ENCODE measurements at regions not wholly inside any gene's neighbourhood (a gene's known extent, or its start where the extent isn't known, plus 50 kb on each side); places are given as distances from the start of the nearest gene placed in this dataset.

- no peak for DNase-seq
Measured at GRCh38 chr1:14039582-14040430, 339.8 kb downstream of the PRDM2 start.

- DNase-seq: no peak
Measured at GRCh38 chr1:14049965-14050364, 350.0 kb downstream of the PRDM2 start.

- DNase-seq: no peak
Measured at GRCh38 chr1:14055442-14056223, 355.6 kb downstream of the PRDM2 start.

- no peak for DNase-seq
Measured at GRCh38 chr1:14057640-14058039, 357.7 kb downstream of the PRDM2 start.

- no peak for DNase-seq
Measured at GRCh38 chr1:14061204-14061603, 361.2 kb downstream of the PRDM2 start.

DNA sequence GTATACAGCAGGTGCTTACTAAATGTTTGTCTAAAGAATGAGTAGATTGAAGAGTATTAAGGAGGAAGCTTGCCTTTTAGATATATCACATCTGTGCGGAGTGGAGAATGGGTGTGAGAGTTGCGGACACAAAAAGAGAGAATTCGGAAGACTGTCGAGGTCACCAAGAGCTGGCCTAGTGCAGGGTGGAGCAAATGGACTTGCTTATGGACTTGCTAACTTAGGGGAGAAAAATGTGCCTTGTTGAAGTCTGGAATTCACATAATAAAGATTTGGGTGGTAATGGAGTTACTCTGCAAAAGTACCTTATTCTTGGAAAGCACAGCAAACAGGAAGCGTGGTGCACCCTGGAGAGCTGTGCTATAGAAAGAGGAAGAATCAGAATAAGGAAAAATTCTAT is 361.7 kb downstream of the PRDM2 start:
- no peak for DNase-seq

DNA sequence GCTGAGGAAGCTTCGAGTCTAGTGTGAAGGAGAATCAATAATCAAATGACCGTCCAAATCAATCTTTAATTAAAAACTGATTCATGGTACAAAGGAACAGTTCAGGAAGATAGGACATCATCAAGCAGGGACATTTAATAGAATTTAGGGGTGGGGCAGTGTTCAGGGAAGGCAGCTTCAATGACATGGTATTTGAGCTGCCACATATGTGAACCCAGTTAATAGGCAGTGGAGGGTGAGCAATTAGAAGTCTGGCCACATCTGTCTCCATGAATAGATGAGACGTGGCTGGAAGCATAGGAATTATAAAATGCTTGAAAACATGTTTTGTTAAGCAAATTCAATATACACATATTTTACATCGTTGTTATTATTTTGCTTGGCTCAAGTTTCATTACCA is 362.7 kb downstream of the PRDM2 start:
- no peak for DNase-seq

DNA sequence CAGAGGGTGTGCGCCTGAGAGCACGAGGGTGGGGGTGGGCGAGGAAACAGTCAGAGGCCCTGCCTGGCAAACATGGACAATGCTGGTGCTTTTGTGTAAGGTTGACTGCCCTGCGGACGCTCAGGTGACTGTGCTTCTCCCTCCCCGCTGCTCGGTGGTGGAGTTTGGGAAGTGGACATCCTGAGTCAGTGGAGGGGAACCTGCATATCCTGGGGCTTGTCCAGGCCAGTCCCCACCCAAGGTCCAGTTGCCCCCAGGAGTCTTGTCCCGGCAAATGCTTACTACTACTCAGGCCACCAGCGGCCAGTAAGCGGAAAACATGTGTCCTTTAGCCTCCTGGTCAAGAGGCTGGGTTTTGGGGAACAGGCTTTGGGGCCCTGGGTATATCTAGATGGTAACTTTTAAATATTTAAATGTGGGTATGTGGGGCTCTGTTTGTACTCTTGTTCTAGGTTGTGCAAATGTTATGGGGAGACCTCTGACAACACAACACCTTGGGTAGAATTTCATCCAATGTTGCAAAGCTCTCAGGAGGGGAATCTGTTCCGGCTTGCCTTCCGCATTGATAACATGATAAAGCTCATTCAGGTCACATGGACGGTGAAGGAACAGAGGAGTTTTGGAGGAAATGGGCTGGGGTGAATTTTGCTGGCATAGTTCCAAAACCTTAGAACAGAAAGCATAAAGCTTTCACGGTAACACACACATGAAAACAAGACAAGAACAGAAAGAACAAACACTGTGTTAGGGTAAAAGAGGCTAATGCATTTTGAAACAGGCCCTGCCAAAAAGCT is 364.9 kb downstream of the PRDM2 start:
- no peak for DNase-seq

GRCh38 chr1:14065486-14065885 is 365.5 kb downstream of the PRDM2 start:
- DNase-seq: no peak

- no peak for DNase-seq
Measured at GRCh38 chr1:14067036-14067435, 367.0 kb downstream of the PRDM2 start.

DNA sequence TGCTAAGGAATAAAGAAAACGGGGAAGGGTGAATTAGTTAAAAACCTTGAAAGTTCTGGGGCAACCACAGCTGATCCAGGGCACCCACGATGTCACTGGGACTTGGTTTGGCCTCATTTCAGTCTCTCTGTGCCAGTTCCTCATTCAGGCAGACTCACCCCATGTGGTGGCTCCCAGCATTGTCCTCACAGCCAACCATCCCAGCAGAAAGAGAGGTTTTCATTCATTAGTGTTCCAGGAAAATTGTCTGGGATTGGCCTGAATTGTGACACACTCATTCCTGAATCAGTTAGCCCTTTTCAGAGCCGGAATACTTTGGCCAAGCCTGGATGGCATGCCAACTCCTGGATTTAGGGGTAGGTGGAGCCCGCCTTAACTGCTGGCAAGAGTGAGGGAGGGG is 367.7 kb downstream of the PRDM2 start:
- DNase-seq: no peak

- no peak for DNase-seq
Measured at GRCh38 chr1:14071581-14071980, 371.6 kb downstream of the PRDM2 start.

- DNase-seq: no peak
Measured at GRCh38 chr1:14080653-14081052, 380.7 kb downstream of the PRDM2 start.

DNA sequence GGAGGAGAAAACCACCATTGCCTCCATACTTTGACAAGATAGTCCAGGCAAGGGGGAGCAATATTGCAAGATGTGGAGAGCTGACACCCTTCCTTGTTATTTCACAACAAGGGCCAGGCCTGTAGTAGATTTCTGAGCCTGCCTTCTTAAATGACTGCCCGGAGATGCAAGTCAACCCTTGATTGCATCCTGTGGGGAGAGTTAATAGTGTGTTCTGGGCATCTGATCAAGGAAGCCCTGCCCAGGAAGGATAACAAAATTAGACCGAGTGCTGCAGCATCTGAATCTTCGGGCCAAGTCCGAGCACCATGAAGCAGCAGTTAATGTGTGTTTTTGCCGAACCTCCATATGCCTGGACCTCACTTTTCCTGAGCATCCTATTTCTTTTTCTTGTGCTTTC is 382.3 kb downstream of the PRDM2 start:
- no peak for DNase-seq

- DNase-seq: no peak
Measured at GRCh38 chr1:14083277-14083676, 383.3 kb downstream of the PRDM2 start.

- DNase-seq: no peak
Measured at GRCh38 chr1:14083706-14084105, 383.7 kb downstream of the PRDM2 start.

DNA sequence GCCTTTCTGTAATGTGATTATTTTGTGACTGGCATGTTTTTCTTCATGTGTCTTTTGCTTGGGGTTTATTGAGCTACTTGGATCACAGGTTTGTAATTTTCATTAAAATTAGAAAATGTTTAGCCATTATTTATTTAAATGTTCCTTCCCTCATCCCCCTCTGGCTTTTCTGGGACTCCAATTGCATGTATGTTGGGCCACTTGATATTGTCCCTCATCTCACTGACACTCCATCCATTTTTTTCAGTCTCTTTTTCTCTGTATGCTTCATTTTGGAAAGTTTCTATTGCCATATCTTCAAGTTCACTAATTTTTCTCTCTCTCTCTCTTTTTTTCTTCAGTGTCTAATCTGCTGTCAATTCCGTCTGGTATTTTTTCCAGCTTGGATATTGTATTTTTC is 390.1 kb downstream of the PRDM2 start:
- no peak for DNase-seq

DNA sequence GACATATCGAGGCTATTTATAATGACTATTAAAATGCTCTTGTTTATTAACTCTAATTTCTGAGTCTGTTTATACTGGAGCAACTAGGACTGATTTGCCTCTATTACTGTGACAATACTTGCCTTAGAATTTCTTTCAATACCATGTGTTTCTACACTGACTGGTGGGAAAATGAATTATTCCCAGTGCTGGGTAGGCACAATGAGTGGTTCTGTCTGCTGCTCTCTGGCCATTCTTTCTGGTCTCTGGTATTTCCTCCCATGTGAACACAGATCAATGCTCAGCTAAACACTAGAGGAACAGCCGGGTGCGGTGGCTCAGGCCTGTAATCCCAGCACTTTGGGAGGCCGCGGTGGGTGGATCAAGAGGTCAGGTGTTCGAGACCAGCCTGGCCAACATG is 390.5 kb downstream of the PRDM2 start:
- DNase-seq: no peak

DNA sequence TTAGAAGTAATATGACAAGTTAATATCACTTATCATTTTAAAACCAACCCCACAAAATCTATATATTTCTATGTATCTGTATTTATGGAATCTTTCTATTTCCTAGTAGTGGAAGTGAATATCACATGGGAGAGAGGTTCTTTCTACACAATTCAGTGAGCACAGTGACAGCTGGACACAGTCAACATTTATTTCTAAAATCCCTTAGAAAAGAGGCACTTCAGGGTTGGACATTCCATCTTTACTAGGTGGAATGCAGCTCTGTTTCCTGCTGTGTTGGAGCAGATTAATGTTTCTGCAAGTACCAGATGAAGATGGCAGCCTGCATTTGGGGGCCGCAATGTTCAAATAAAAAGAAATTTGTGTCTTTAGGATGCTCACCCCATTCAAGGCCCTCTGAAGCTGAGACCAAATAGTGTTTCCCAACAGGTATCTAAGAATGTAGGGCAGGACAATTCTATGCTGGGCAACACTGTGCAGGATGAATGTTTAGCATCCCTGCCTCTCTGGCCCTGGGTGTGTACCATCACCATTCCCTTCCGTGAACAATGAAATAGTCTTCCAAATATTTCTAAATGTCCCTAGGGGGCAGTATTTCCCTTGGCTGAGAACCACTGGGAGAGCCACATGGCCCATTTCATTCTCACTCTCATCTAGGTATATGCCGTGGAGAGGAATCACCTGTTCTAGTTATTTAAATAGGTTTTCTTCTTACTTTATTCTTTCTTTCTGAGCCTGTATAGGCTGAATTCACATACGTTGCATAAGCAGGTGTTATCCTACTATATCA is 394.8 kb downstream of the PRDM2 start:
- DNase-seq: peak; percentile 13

GRCh38 chr1:14098294-14098913 is 398.4 kb downstream of the PRDM2 start:
- DNase-seq: no peak

- no peak for DNase-seq
Measured at GRCh38 chr1:14100444-14100843, 400.5 kb downstream of the PRDM2 start.

GRCh38 chr1:14100919-14101318 is 400.9 kb downstream of the PRDM2 start:
- no peak for DNase-seq
